HG03571 (cell line): ENCODE measurements at regions not wholly inside any gene's neighbourhood (a gene's known extent, or its start where the extent isn't known, plus 50 kb on each side); places are given as distances from the start of the nearest gene placed in this dataset.
"Not testable (repeated sequence)": the region's sequence is repeated elsewhere in the genome, so short reads cannot be mapped to it uniquely, and the experiment has no call there.

Source experiments
- ATAC-seq: cut with Tn5 transposase; IDR thresholded peaks from one replicate; pipeline ENCODE4 v1.9.1; 2021; ENCODE audit not compliant: unreplicated experiment

DNA sequence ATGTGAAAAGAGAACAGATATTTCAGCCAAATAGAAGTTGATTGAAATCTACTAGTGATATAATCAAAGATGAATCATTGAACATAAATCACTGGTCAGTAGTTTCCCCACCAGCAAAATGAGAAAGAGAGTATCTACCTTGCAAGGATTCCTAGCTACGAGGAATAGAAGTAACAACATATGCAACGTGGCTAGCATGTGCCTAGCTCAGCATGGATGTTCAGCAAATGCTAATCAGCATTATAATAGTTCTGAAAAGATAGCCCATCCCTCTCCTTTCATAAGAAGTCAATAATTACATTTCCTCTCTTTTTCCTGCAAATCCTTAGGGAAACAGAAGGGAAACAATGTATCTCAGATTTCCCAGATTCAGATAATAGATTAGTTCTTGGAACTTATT is 417.2 kb downstream of the SATB2 start:
- ATAC-seq: no peak

GRCh38 chr2:199033761-199034160 is 424.0 kb downstream of the SATB2 start:
- not testable (repeated sequence) for ATAC-seq

DNA sequence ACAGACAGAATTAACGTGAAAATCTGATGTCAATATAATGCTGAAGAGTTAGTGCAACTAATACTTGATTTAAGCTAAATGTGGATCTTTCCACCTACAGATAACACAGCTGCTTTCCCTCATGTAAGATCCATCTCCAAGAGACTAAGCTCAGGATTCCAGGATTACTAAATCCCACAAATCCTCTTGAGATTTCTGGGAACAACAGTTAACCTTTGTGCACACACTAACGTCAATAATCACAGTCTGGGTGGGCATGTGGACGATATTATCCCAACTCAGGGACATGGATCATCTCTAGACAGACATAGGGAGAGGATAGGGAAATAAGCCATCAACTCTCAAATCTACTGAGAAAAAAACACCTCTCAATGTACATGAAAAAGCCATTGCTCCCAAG is 432.6 kb downstream of the SATB2 start:
- no peak for ATAC-seq

DNA sequence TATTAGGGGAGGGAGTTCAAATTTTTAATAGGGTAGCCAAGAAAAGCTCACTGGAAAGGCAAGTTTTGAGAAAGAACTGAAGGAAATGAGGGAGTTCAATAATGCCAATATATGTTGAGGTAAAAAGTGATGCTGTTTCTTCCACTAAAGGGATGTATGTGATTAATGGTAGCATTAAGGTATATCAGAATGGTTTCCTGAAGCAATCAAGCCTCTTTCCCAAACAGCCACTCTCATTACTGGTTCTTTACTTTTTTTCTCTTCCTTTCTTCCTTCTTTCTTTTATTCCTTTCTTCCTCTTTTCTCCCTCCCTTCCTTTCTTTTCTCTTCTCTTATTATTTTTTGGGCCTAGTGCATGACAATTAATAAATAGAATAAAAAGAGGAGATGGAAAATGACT is 433.5 kb downstream of the SATB2 start:
- ATAC-seq: no peak

DNA sequence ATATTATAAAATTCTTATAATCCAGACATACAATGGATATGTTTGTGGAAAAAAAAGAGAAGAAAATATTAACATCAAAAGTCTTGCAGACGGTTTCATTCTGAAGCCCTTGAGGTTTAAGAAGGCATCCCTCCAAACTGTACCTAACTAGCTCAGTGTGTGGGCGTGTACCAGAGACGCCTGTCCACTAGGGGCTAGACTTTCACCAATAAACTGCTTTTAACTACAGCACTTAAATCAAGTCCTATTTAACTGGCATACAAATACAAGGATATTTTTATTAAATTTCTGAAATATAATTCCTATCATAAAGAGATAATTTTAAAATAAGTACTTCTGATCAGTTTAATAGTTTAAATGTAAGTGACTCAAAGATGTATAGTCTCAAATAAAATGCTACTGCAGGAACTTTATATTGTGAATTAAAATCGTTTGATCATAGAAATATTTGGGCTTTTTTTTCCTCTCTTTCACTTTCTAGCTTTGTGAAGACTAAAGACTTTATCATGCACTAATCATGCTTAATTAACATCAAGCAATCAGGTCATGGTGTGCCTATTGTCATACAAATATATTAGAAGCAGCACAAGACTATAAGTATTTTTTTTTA is 437.7 kb downstream of the SATB2 start:
- ATAC-seq: no peak

- ATAC-seq: no peak
These were observed 438.9 kb downstream of the SATB2 start for GRCh38 chr2:199018826-199019225.

DNA sequence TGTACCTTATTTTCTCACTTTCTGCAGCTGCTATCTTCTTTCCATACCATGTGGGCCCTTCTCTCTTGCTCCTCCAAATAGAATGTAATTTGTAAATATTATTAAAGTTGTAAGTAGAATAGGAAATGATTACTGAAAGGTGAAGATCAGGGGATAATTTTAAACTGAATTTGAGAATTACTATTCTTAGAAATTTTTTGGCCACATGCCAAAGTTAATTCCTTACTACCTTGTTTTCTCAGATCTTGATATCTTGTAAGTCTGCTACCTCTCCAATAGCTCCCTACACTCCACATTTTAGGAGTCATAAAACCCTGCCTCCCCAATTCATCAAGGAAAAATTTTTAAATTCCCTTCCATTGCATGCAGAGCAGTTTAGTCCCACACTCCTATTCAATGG is 442.7 kb downstream of the SATB2 start:
- no peak for ATAC-seq

DNA sequence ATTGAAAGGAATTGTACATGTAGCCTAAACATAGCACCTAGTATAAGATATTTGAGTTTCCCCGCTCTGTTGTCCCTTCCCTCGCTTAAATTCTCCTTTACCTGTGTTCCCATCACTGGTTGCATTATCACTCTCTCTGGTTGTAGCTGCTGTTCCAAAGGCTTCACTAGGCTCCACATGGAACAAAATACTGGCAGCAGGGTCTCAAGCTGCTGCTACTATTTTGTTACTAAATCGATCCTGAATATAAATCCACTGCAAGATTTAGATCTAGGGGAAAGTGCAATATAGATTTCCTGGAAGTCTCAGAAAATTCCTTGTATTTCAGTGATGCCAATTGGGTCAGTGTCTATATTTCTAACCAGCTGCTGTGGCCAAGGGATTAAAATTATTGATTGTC is 443.5 kb downstream of the SATB2 start:
- no peak for ATAC-seq

- no peak for ATAC-seq
These were observed 445.8 kb downstream of the SATB2 start for GRCh38 chr2:199011908-199012307.

- no peak for ATAC-seq
These were observed 463.1 kb downstream of the SATB2 start for GRCh38 chr2:198994678-198995077.

DNA sequence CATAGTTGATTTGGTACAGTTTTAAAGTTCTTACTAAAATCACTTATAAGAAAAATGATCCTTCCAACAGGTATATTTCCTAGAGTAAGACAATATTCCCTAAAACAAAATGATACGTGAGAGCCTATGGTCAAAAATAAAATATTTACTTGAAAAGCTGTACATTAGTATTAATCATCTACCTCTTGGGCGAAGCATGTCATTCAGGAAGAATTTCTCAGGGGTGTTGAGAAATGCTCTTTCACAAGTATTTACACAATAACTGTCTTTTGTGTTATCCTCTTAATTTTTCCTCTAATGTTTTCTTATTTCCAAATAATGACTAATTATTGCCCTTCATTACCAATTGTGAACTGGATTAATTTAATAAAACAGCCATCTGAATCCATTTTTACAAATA is 466.3 kb downstream of the SATB2 start:
- no peak for ATAC-seq

- no peak for ATAC-seq
These were observed 482.0 kb downstream of the SATB2 start for GRCh38 chr2:198975779-198976178.

DNA sequence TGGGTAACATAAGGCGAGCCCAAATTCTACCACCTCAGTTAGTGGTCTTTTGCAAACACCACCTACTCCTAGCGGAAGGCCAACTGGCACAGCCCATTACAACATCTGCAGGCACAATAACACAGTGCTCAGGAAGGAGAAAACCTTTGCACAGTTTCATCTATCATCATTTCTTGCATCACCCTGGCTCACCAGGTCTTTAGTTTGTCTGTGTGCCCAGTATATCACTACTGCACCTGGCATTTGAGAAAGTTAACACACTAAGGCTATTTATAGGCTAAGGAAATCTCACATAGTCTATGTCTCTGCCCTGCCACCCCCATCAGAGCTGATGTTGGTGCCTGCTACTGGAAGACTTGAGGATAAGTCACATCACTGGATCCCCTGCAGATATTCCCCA is 484.0 kb downstream of the SATB2 start:
- ATAC-seq: no peak

DNA sequence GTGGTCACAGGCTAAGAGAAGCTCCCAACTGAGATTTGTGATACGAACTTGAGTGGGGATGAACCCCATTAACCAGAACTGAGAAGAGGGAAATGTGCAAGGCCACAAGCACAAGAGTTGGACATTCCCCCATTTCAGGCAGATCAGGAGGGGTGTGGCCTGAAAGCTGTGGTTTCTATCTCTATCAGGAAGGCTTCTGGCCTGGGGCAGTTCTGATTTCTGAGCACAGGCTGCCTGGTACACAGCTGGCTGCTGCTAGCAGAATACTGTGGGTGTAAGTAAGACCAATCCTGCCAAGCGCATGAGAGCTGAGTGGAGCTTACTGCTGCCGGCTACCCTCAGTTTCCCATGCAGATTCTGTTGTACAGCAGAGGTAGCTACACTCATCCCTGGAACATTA is 484.6 kb downstream of the SATB2 start:
- ATAC-seq: no peak

- no peak for ATAC-seq
These were observed 489.2 kb downstream of the SATB2 start for GRCh38 chr2:198968545-198968944.

GRCh38 chr2:198966269-198966668 is 491.5 kb downstream of the SATB2 start:
- ATAC-seq: no peak

- ATAC-seq: no peak
These were observed 496.2 kb downstream of the SATB2 start for GRCh38 chr2:198961547-198961946.

GRCh38 chr2:198957181-198957580 is 500.6 kb downstream of the SATB2 start:
- no peak for ATAC-seq

- no peak for ATAC-seq
These were observed 504.4 kb downstream of the SATB2 start for GRCh38 chr2:198953328-198953727.

- no peak for ATAC-seq
These were observed 506.9 kb downstream of the SATB2 start for GRCh38 chr2:198950803-198951202.

DNA sequence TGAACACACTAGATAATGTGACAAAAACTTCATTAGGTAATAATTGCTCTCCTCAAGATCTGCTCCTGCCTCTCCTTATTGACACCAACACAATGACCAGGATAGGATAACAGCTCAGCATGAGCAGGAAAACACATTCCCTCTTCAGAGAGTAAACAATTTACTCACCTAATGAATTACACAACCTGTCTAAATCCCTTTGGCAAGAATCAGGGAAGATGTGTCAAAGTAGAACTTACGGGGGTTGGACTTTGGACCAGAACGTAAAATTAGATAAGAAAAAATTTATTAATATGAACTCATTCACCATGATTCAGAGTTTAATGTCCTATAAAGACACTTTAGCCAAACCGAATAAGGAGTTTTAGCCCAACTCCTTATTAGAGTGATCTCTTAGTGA is 512.2 kb downstream of the SATB2 start:
- no peak for ATAC-seq

- no peak for ATAC-seq
These were observed 527.6 kb downstream of the SATB2 start for GRCh38 chr2:198930170-198930569.

- ATAC-seq: no peak
These were observed 529.7 kb downstream of the SATB2 start for GRCh38 chr2:198928026-198928425.
